ENCODE measurements at regions not wholly inside any gene's neighbourhood (a gene's known extent, or its start where the extent isn't known, plus 50 kb on each side); places are given as distances from the start of the nearest gene placed in this dataset.
A peak's percentile ranks its signal among the peaks of the same experiment; 100 is the strongest.
"Not testable (repeated sequence)": the region's sequence is repeated elsewhere in the genome, so short reads cannot be mapped to it uniquely, and the experiment has no call there.

DNA sequence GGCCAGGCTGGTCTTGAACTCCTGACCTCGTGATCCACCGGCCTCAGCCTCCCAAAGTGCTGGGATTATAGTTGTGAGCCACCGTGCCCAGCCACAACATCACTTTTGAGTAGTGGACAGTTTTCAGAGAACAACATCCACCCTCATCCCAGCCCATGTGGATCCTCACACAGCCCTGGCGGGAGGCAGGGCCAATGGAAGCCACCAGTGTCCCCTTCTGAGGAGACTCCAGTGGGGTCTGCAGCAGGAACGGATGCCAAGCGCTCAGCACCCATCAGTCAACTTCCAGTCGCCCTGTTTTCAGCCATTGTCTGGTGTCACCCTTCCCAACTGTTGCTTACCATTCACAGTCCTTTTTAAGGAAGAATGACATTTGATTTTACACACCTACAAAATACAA is 302.5 kb downstream of the BCL2L11 start:
- peaks cover 14% of the 10 kb centered on the region for H3K36me3 Mint-ChIP-seq (ENCODE audit: low read depth)
- H3K4me3 Mint-ChIP-seq: not testable (repeated sequence)

DNA sequence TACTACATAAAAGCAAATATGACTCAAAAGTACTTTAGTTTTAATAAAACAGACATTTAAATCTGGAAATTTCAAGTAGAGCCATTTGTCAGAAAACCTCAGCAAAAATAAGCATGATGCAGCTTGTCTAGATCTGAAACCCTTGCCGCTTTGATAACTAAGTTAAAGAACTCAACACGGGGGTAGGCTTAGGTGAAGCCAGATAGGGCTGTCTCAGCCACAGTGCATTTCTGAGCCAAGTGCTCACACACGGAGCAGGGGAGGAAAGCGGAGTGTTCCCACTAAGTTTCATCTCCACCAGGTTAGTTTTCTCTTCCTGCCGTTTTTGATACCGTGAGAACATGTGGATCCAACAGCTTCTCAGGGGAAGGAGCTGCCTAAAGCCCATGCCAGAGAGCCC is 303.5 kb downstream of the BCL2L11 start:
- CTCF ChIA-PET, H3K27ac Mint-ChIP-seq, H3K27me3 Mint-ChIP-seq, H3K4me3 Mint-ChIP-seq, H3K9me3 Mint-ChIP-seq, DNase-seq, POLR2A ChIA-PET: not testable (repeated sequence)
- Mint-ChIP-seq H3K4me1 (peaks cover 29% of the 10 kb centered on the region), H3K36me3 (ENCODE audit: low read depth) (peaks cover 23% of the 10 kb centered on the region)

More for the DNA sequence above, 302.5 kb downstream of the BCL2L11 start:
- CTCF ChIA-PET, H3K9me3 Mint-ChIP-seq, H3K27ac Mint-ChIP-seq, H3K27me3 Mint-ChIP-seq, DNase-seq, POLR2A ChIA-PET: not testable (repeated sequence)
- peaks cover 26% of the 10 kb centered on the region for H3K4me1 Mint-ChIP-seq

DNA sequence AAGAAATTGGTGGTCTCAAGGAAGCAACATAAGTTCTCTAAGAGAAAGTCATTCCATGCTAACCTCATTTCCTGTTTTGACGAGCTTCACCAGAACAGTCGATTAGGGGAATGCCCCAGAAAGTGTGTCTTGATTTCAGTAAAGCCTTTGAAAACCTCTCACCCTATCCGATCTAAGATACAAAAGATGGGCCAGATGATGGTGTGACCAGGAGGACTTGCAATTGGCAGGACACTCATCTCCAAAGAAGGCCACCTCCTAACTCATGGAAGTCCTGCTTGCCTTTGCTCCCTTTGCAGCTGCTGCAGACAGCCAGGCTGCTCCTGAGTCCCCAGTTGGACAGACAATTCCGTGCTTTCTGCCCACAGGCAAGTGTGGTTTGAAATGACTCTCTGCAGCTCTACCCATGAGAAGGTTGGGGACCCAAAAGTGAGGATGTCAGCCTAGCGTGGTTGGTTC is 304.2 kb downstream of the BCL2L11 start:
- H3K27ac Mint-ChIP-seq, H3K27me3 Mint-ChIP-seq, H3K9me3 Mint-ChIP-seq, H3K4me3 Mint-ChIP-seq, POLR2A ChIA-PET, CTCF ChIA-PET: not testable (repeated sequence)
- DNase-seq: peak; percentile 39
- Mint-ChIP-seq H3K36me3 (ENCODE audit: low read depth) (peaks cover 23% of the 10 kb centered on the region), H3K4me1 (peaks cover 31% of the 10 kb centered on the region)

DNA sequence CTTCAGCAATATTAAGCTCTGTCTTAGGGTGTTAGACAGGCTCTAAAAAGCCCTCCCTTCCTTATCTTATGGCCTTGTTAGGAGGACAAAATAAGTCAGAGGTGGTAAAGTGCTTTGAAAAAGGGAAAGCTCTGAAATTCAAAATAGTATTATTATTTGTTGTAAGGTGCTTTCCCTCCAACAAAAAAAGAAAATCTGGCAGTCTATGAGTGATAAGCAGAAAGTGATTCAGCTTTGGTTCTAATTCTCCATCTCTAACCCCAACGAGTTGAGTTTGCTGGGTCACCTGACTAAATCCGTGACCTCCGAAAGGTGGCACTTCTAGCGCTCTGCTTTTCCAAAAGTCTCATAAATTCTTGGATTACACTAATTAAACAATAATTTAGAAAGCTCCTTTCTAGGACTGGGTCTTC is 305.1 kb downstream of the BCL2L11 start:
- H3K9me3 Mint-ChIP-seq, CTCF ChIA-PET, H3K27ac Mint-ChIP-seq, POLR2A ChIA-PET, DNase-seq, H3K27me3 Mint-ChIP-seq, H3K4me3 Mint-ChIP-seq: not testable (repeated sequence)
- Mint-ChIP-seq H3K36me3 (ENCODE audit: low read depth) (peaks cover 23% of the 10 kb centered on the region), H3K4me1 (peaks cover 26% of the 10 kb centered on the region)

DNA sequence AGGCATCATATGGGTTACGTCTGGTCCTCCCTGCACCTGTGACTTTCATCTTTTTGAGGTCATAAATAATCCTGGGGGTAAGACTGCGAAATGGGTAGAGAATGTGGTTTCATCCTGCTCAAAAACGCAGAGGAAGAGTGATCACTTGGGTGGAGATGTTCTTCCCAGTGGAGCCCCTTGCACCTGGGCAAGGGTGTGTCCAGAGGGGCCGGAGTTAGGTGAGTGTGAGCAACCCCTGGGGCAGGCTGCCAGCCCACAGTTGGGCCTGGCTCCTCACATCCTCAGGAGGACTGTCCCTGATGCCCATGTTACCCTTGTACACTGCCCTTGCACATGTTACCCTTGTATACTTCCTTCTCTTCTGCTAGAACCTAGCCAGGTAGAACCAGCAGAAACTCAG is 306.6 kb downstream of the BCL2L11 start:
- H3K27ac Mint-ChIP-seq, POLR2A ChIA-PET, CTCF ChIA-PET, H3K4me3 Mint-ChIP-seq, H3K27me3 Mint-ChIP-seq, DNase-seq, H3K9me3 Mint-ChIP-seq: not testable (repeated sequence)
- Mint-ChIP-seq H3K36me3 (ENCODE audit: low read depth) (peaks cover 20% of the 10 kb centered on the region), H3K4me1 (peaks cover 26% of the 10 kb centered on the region)

DNA sequence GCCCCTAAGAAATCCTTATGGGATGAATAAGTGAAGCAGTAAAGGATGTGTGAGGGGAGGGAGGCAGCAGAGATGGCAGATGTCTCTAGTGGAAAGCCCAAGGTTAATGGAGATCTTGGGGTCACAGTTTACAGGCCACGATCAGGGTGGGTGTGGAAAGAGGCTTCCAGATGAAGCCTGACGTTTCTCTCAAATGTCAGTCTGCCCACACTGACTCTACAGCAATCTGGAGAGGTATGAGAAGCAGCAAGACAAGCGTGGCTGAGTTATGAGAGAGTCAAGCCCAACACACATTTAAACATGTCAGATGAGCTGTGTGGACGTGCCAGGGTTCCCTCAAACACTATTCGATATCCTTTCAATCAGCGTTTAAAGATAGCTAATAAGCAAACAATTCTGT is 308.2 kb downstream of the BCL2L11 start:
- H3K27ac Mint-ChIP-seq, DNase-seq, H3K4me3 Mint-ChIP-seq, H3K9me3 Mint-ChIP-seq, CTCF ChIA-PET, H3K27me3 Mint-ChIP-seq, POLR2A ChIA-PET: not testable (repeated sequence)
- Mint-ChIP-seq H3K4me1 (peaks cover 31% of the 10 kb centered on the region), H3K36me3 (ENCODE audit: low read depth) (peaks cover 20% of the 10 kb centered on the region)

DNA sequence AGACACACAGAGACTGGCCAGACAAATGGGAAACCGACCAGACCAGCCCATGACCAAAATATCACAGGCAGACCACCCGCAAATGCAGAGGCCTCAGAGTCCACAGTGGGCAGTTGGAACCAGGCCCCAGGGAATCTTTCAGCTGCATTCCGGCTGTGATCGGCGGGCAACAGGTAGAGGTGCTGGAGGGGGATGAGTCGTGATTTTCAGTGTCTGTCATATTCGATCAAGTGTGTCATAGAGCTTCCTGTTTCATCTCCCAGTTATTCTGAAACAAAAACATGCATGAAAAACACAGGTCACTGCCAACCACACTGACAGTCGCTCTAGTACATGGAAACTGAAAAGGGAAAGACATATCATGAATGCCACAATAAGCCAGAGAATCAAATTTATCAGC is 308.6 kb downstream of the BCL2L11 start:
- DNase-seq, H3K4me3 Mint-ChIP-seq: not testable (repeated sequence)

DNA sequence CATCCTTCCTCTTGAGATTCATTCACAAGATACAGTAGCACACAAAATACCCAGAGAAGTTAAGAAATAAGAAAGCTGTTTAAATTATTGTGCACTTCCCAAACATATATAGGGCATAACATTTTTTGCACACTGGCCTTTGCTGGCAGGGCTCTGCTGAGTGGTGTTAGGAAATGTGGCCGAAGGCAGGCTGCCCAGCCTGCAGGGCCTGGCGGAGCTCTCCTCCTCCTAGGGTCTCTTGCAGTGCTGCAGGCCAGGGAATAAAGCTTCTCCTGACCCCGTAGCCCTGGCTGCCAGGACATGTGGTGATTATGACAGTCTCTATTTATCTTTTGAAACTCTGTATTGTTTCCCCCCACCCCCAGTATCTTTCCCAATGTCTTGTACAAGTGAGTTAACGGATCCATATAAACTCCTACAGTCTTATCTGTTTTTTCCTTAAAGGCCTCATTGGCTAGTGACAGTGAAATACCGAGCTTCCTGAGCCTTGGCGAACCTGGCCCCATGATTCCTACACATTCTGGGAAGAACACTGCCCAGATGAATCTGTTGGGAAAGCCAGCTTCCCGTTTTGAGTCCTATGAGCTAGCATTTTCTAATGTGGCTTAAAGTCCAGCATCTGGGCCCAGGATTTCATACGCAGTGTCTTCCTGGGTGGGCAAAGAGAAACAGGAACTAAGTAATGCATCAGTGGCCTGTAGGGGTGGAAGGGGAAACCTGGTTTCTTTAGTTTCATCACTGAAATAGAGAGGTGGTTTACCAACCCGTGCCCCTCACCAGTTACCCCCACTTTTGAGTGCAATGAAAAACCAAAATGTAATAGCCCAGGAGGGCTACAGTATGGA is 310.3 kb downstream of the BCL2L11 start:
- Mint-ChIP-seq H3K36me3 (ENCODE audit: low read depth) (peaks cover 20% of the 10 kb centered on the region), H3K4me1 (peaks cover 23% of the 10 kb centered on the region)
- H3K27ac Mint-ChIP-seq, H3K27me3 Mint-ChIP-seq, DNase-seq, H3K4me3 Mint-ChIP-seq, POLR2A ChIA-PET, H3K9me3 Mint-ChIP-seq, CTCF ChIA-PET: not testable (repeated sequence)

More for the DNA sequence above, 308.6 kb downstream of the BCL2L11 start:
- Mint-ChIP-seq H3K36me3 (ENCODE audit: low read depth) (peaks cover 20% of the 10 kb centered on the region), H3K4me1 (peaks cover 31% of the 10 kb centered on the region)
- CTCF ChIA-PET, H3K27ac Mint-ChIP-seq, POLR2A ChIA-PET, H3K27me3 Mint-ChIP-seq, H3K9me3 Mint-ChIP-seq: not testable (repeated sequence)

DNA sequence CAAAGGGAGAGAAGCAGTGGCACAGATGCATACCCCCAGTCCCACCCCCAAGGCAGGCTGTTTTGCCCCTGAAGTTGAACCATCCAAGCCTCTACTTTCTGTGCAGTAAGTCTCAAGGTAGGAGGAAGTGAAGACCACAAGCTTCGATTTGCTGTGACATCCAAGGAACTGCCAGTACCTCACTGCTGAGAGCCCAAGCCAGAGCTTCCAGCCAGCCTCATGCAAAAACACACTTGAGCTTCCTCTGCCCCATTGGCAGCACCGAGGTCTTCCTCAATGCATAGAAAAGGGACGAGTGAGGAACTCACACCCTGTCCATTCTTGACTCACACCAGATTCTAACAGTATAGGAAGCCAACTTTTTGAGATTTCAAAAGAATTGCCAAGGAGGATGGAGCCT is 311.7 kb downstream of the BCL2L11 start:
- peaks cover 13% of the 10 kb centered on the region for H3K36me3 Mint-ChIP-seq (ENCODE audit: low read depth)
- H3K4me3 Mint-ChIP-seq, H3K27me3 Mint-ChIP-seq, H3K27ac Mint-ChIP-seq, DNase-seq, POLR2A ChIA-PET, H3K9me3 Mint-ChIP-seq, CTCF ChIA-PET: not testable (repeated sequence)
- H3K4me1 Mint-ChIP-seq: peaks cover 17% of the 10 kb centered on the region

DNA sequence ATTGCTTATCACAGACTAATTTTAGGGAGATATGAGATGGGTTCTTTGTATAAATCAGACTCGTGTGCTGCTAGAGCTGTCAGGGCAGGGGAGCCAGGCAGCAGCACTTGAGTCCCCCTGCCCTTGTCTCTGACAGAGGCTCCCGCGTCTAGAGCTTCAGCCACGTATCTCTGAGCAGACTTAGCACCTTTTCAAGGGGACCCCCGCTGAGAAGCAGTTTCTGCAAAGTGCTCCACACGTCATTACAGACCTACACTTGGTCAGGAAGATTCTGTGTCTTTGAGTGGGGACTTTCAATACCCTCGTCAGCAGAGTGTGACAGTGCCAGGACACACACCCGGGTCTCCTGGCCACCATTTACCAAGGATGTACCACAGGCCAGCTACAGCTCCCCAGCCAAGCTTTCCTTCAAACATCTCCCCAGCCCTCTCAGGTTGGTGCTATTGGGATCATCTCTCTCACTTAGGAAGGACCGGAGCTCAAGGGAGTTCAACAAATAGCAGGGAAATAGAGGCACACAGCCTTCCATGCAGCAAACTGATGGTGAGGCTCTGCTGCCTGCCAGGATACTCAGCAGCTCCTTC is 312.3 kb downstream of the BCL2L11 start:
- DNase-seq, H3K9me3 Mint-ChIP-seq, POLR2A ChIA-PET, H3K27ac Mint-ChIP-seq, H3K4me3 Mint-ChIP-seq, H3K27me3 Mint-ChIP-seq, CTCF ChIA-PET: not testable (repeated sequence)
- Mint-ChIP-seq H3K4me1 (peaks cover 17% of the 10 kb centered on the region), H3K36me3 (ENCODE audit: low read depth) (peaks cover 11% of the 10 kb centered on the region)

DNA sequence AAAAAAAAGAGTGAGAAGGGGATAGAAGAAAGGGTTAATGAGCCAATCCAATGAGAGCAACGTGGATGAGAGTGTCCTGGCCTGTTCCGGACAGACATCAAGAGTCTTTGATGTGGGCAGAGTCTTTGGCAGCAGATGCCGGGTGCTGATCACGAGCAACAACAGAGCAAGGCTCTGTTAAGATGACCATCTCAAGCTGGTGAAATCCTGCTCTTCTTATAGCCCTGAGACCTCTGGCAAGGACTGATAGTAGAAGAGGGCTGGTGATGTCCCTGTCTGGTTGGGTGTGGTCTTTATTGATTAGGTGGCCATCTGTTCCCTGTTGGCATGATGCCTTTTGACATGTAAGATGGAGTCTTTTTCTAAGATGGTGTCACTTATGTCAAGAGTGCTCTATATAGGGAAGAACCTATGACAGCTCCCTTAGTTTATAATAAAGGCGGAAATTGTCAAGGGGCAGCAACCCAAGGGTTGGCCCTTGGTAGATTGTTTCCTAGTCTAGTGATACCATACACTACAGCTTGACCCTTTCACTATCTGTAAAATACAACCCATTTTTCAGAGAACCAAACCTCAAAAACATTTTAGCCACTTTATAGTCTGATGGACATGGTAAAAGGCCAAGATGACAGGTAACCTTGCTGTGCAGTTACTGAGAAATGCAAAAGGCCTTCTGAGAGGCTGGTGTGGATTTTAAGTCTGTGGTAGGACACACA is 313.3 kb downstream of the BCL2L11 start:
- H3K9me3 Mint-ChIP-seq; H3K4me3 Mint-ChIP-seq; H3K27me3 Mint-ChIP-seq; POLR2A ChIA-PET; H3K27ac Mint-ChIP-seq; CTCF ChIA-PET; DNase-seq; H3K36me3 Mint-ChIP-seq (ENCODE audit: low read depth): not testable (repeated sequence)
- H3K4me1 Mint-ChIP-seq: peaks cover 13% of the 10 kb centered on the region

DNA sequence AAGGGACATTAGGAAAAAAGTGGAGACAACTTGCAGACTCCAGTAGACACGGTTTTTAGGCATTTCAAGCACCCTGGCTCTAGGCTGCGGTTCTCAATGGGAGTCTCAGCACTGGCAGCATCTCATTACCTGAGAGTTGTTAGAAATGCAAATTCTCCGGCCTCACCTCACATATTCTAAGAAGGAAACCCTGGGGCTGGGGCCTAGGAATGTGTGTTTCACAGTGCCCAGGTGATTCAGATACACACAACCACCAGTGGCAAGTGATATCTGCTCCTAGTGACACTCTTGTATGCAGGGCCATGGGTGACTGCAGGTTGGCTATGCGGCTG is 313.9 kb downstream of the BCL2L11 start:
- H3K36me3 Mint-ChIP-seq (ENCODE audit: low read depth); H3K9me3 Mint-ChIP-seq; H3K27me3 Mint-ChIP-seq; CTCF ChIA-PET; H3K4me3 Mint-ChIP-seq; H3K27ac Mint-ChIP-seq; POLR2A ChIA-PET; DNase-seq: not testable (repeated sequence)
- H3K4me1 Mint-ChIP-seq: peaks cover 13% of the 10 kb centered on the region

DNA sequence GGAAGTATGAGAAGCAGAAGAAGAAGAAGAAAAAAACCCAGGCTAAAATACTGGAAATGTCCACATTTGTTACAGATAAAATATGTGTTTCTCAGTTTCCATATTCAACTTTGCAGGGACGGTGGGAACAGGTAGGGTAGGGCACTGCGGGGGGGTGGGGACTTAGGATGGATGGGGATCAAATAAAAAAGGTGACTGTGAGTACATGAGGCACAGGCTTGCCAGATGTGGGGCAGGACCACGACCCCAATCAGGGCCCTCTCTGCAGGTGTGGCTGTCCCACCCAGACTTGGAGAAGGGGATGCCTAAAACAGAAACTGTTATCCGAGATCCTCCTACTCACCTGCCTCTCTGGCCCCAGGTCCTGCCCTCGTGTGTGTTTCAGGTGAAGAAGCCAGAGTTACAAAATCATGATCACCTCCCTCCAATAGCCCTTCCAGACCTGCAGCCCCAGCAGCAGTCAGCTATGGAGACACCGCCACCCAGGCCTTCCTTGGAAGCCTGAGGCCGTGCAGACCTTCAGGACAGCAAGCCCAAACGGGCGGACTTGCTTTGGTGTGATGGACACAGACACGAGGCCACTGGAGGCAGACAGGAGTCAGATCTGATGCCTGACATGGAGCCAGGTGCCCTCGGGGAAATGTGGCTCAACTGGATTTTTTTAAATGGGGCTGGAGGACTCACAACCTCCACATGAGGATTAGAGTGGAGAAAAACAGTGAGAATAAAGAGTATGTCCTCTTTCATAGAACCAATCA is 315.0 kb downstream of the BCL2L11 start:
- POLR2A ChIA-PET; DNase-seq; H3K4me3 Mint-ChIP-seq; H3K9me3 Mint-ChIP-seq; H3K27ac Mint-ChIP-seq; CTCF ChIA-PET; H3K27me3 Mint-ChIP-seq; H3K36me3 Mint-ChIP-seq (ENCODE audit: low read depth): not testable (repeated sequence)
- peaks cover 16% of the 10 kb centered on the region for H3K4me1 Mint-ChIP-seq

Measured in activated CD4-positive, alpha-beta memory T cell treated with anti-CD3 and anti-CD28 coated beads, Interleukin-2, amount 10 ng/mL, durations not matched to agents 7 days and 5 days (primary cell).